Ecto neural progenitor cell (in vitro differentiated cells): ENCODE measurements at regions not wholly inside any gene's neighbourhood (a gene's known extent, or its start where the extent isn't known, plus 50 kb on each side); places are given as distances from the start of the nearest gene placed in this dataset.

Source experiments
- DNase-seq: peaks from one replicate; pipeline ENCODE4 v3.0.0-alpha.2; 2018; ENCODE audit warnings: low spot score

- DNase-seq = no peak
These were observed 663.6 kb upstream of the RIOK2 start for GRCh38 chr5:97846643-97847042.

- DNase-seq = no peak
These were observed 665.0 kb upstream of the RIOK2 start for GRCh38 chr5:97847920-97848631.

- no peak for DNase-seq
These were observed 668.0 kb upstream of the RIOK2 start for GRCh38 chr5:97851036-97851435.

- DNase-seq = no peak
These were observed 672.1 kb upstream of the RIOK2 start for GRCh38 chr5:97854871-97855762.

GRCh38 chr5:97874491-97874890 is 691.4 kb upstream of the RIOK2 start:
- no peak for DNase-seq

- DNase-seq = no peak
These were observed 693.2 kb upstream of the RIOK2 start for GRCh38 chr5:97876272-97876671.

GRCh38 chr5:97877588-97877987 is 694.5 kb upstream of the RIOK2 start:
- DNase-seq = no peak

- DNase-seq = no peak
These were observed 705.4 kb upstream of the RIOK2 start for GRCh38 chr5:97888439-97888838.

GRCh38 chr5:97891971-97892370 is 708.9 kb upstream of the RIOK2 start:
- DNase-seq = no peak

GRCh38 chr5:97903742-97904141 is 720.7 kb upstream of the RIOK2 start:
- DNase-seq = no peak

GRCh38 chr5:97906135-97906534 is 723.1 kb upstream of the RIOK2 start:
- DNase-seq = no peak

GRCh38 chr5:97907646-97908400 is 724.8 kb upstream of the RIOK2 start:
- DNase-seq = no peak

- DNase-seq = no peak
These were observed 726.5 kb upstream of the RIOK2 start for GRCh38 chr5:97909541-97909940.

- no peak for DNase-seq
These were observed 731.4 kb upstream of the RIOK2 start for GRCh38 chr5:97914483-97914882.

GRCh38 chr5:97915106-97915505 is 732.1 kb upstream of the RIOK2 start:
- no peak for DNase-seq

GRCh38 chr5:97918057-97918456 is 735.0 kb upstream of the RIOK2 start:
- DNase-seq = no peak

- DNase-seq = no peak
These were observed 735.6 kb upstream of the RIOK2 start for GRCh38 chr5:97918620-97919019.

- no peak for DNase-seq
These were observed 736.7 kb upstream of the RIOK2 start for GRCh38 chr5:97919719-97920118.

- no peak for DNase-seq
These were observed 739.7 kb upstream of the RIOK2 start for GRCh38 chr5:97922776-97923175.

- no peak for DNase-seq
These were observed 740.4 kb upstream of the RIOK2 start for GRCh38 chr5:97923496-97923895.

GRCh38 chr5:97923997-97924396 is 741.0 kb upstream of the RIOK2 start:
- no peak for DNase-seq

GRCh38 chr5:97929383-97929782 is 746.3 kb upstream of the RIOK2 start:
- DNase-seq = no peak

GRCh38 chr5:97931829-97932228 is 748.8 kb upstream of the RIOK2 start:
- no peak for DNase-seq
